Endodermal cell (in vitro differentiated cells): ENCODE measurements at regions not wholly inside any gene's neighbourhood (a gene's known extent, or its start where the extent isn't known, plus 50 kb on each side); places are given as distances from the start of the nearest gene placed in this dataset.

ENCODE experiments used
- DNase-seq: peaks from one replicate; pipeline ENCODE4 v3.0.0-alpha.2; 2017
- H3K27ac ChIP-seq: 2 replicates; pipeline ENCODE4 v1.5.1; 2013; ENCODE audit warnings: mild to moderate bottlenecking, low read depth, low read length, moderate library complexity
- H3K27me3 ChIP-seq: 2 replicates; pipeline ENCODE4 v1.6.1; 2013; ENCODE audit warnings: mild to moderate bottlenecking, low read length, moderate library complexity; ENCODE audit not compliant: insufficient read depth, control insufficient read depth, poor library complexity, severe bottlenecking
- H3K36me3 ChIP-seq: 2 replicates; pipeline ENCODE4 v1.7.0; 2013; ENCODE audit warnings: mild to moderate bottlenecking, low read length, moderate library complexity; ENCODE audit not compliant: control insufficient read depth, insufficient read depth
- H3K4me1 ChIP-seq: one replicate; pipeline ENCODE4 v1.7.0; 2013; ENCODE audit warnings: low read length; ENCODE audit not compliant: control insufficient read depth, insufficient read depth
- H3K4me3 ChIP-seq: 2 replicates; pipeline ENCODE4 v1.5.1; 2013; ENCODE audit warnings: mild to moderate bottlenecking, low read length, moderate library complexity
- H3K9ac ChIP-seq: 2 replicates; pipeline ENCODE4 v1.6.1; 2013; ENCODE audit warnings: mild to moderate bottlenecking, low read length, moderate library complexity; ENCODE audit not compliant: poor library complexity, severe bottlenecking; ENCODE audit errors: extremely low read depth
- H3K9me3 ChIP-seq: 2 replicates; pipeline ENCODE4 v1.6.1; 2013; ENCODE audit warnings: mild to moderate bottlenecking, low read length, moderate library complexity; ENCODE audit not compliant: control insufficient read depth
- H3K27ac Mint-ChIP-seq: 2 replicates; pipeline ENCODE4 v1.8.0; 2020; ENCODE audit warnings: mixed read lengths
- H3K27me3 Mint-ChIP-seq: 2 replicates; pipeline ENCODE4 v1.8.0; 2021; ENCODE audit warnings: mild to moderate bottlenecking, mixed read lengths; ENCODE audit not compliant: insufficient read depth
- H3K36me3 Mint-ChIP-seq: 2 replicates; pipeline ENCODE4 v1.8.0; 2020; ENCODE audit warnings: low read depth, mixed read lengths
- H3K4me1 Mint-ChIP-seq: 2 replicates; pipeline ENCODE4 v1.8.0; 2020; ENCODE audit warnings: mixed read lengths
- H3K4me3 Mint-ChIP-seq: 2 replicates; pipeline ENCODE4 v1.8.0; 2020; ENCODE audit warnings: mild to moderate bottlenecking, moderate library complexity, mixed read lengths
- H3K9me3 Mint-ChIP-seq: 2 replicates; pipeline ENCODE4 v1.8.0; 2020; ENCODE audit warnings: mild to moderate bottlenecking, mixed read lengths
- WGBS, 2 experiments: methylation state at CpG; one replicate each; pipeline versions ENCODE4 v1.1.5 to v1.1.7; 2013; ENCODE audit warnings: missing lambda C conversion rate in 2 of 2, mixed read lengths in 1 of 2; ENCODE audit not compliant: insufficient coverage in 1 of 2, insufficient read length in 1 of 2; 5-methylcytosine and 5-hydroxymethylcytosine counted together
- TF ChIP-seq, protein P1 (sequence below): fragments of 200-600 bp; sonication (generic); conservative IDR thresholded peaks from 2 replicates; pipeline ENCODE4 v1.5.0; 2021; ENCODE audit warnings: antibody characterized with exemption, mild to moderate bottlenecking

DNA sequence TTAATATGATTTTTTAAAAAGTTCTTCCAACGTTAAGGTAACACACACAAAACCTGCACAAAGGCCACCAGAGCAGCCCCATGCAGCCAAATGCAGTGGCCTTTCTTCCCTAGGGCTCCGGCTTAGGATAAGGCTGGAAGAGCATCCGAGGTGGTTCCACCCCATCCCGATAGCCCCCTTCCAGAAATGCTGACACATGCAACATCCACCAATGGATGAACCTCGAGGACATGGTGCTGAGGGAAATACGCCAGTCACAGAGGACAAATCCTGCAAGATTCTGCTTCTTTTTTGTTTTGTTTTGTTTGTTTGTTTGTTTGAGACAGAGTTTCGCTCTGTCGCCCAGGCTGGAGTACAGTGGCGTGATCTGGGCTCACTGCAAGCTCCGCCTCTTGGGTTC lies 199.3 kb upstream of the NSMCE3 start:
- Histone ChIP-seq H3K27me3 (no peaks in the 10 kb centered on the region), H3K9ac (no peak overlapping the region), H3K27ac (no peak overlapping the region), H3K4me3 (no peak overlapping the region), H3K9me3 (no peaks in the 10 kb centered on the region), H3K36me3 (no peaks in the 10 kb centered on the region), H3K4me1 (no peaks in the 10 kb centered on the region)
- H3K4me3 Mint-ChIP-seq: no peak overlapping the region
- H3K9me3 Mint-ChIP-seq: no peaks in the 10 kb centered on the region
- no peak overlapping the region for H3K27ac Mint-ChIP-seq
- TF ChIP-seq, protein P1, sequence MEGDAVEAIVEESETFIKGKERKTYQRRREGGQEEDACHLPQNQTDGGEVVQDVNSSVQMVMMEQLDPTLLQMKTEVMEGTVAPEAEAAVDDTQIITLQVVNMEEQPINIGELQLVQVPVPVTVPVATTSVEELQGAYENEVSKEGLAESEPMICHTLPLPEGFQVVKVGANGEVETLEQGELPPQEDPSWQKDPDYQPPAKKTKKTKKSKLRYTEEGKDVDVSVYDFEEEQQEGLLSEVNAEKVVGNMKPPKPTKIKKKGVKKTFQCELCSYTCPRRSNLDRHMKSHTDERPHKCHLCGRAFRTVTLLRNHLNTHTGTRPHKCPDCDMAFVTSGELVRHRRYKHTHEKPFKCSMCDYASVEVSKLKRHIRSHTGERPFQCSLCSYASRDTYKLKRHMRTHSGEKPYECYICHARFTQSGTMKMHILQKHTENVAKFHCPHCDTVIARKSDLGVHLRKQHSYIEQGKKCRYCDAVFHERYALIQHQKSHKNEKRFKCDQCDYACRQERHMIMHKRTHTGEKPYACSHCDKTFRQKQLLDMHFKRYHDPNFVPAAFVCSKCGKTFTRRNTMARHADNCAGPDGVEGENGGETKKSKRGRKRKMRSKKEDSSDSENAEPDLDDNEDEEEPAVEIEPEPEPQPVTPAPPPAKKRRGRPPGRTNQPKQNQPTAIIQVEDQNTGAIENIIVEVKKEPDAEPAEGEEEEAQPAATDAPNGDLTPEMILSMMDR: no peak
- H3K4me1 Mint-ChIP-seq: peaks cover 2% of the 10 kb centered on the region
- no peaks in the 10 kb centered on the region for H3K36me3 Mint-ChIP-seq
- H3K27me3 Mint-ChIP-seq: no peaks in the 10 kb centered on the region
- DNase-seq: no peak
- WGBS, 2 experiments: 82 to 87% methylated on average over 5 to 10 of the region's 10 CpGs

DNA sequence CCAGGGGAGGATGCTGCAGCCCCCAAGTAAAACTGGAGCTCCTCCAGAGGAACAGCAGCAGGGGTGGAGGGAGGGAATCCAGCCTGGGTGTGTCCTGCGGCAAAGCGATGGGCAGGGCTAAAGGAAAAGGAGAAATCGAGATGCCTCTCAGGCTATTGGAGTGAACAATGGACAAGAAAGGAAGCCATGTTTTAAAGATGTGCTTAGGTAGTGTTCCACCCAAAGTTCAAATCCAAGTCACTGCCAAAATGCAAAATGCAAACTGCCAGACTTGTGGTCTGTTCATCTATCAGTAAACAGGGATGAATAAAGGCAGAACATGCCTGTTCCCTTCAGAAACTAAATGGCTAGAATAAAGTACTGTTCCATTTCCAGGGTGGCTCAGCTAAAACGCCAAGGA lies 197.5 kb upstream of the NSMCE3 start:
- Mint-ChIP-seq H3K27me3 (no peaks in the 10 kb centered on the region), H3K36me3 (no peaks in the 10 kb centered on the region), H3K27ac (no peak overlapping the region), H3K4me3 (no peak overlapping the region), H3K4me1 (peaks cover 2% of the 10 kb centered on the region), H3K9me3 (no peaks in the 10 kb centered on the region)
- 90 to 92% methylated on average over 4 of the region's 4 CpGs for WGBS, 2 experiments
- Histone ChIP-seq H3K27me3 (no peaks in the 10 kb centered on the region), H3K9ac (no peak overlapping the region), H3K4me1 (no peaks in the 10 kb centered on the region), H3K27ac (no peak overlapping the region), H3K4me3 (no peak overlapping the region), H3K9me3 (no peaks in the 10 kb centered on the region), H3K36me3 (no peaks in the 10 kb centered on the region)
- no peak for DNase-seq
- TF ChIP-seq, protein P1: no peak

DNA sequence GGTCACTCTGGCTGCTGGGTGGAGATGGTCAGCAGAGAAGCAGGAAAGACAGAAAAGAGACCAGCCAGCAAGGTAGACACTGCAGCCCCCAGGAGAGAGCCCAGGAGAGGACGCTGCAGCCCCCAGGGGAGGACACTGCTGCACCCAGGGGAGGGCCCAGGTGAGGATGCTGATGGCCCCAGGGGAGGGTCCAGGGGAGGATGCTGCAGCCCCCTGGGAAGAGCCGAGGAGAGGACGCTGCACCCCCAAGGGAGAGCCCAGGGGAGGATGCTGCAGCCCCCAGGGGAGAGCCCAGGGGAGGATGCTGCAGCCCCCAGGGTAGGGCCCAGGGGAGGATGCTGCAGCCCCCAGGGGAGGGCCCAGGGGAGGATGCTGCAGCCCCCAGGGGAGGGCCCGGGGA lies 196.7 kb upstream of the NSMCE3 start:
- peaks cover 2% of the 10 kb centered on the region for H3K4me1 Mint-ChIP-seq
- H3K27me3 Mint-ChIP-seq: no peaks in the 10 kb centered on the region
- Histone ChIP-seq H3K27ac (no peak overlapping the region), H3K36me3 (no peaks in the 10 kb centered on the region), H3K9ac (no peak overlapping the region), H3K4me3 (no peak overlapping the region), H3K27me3 (no peaks in the 10 kb centered on the region), H3K9me3 (no peaks in the 10 kb centered on the region), H3K4me1 (no peaks in the 10 kb centered on the region)
- WGBS, 2 experiments: 88 to 100% methylated on average over 3 to 4 of the region's 4 CpGs
- H3K36me3 Mint-ChIP-seq: no peaks in the 10 kb centered on the region
- H3K9me3 Mint-ChIP-seq: no peaks in the 10 kb centered on the region
- TF ChIP-seq, protein P1: no peak
- no peak overlapping the region for H3K27ac Mint-ChIP-seq
- H3K4me3 Mint-ChIP-seq: no peak overlapping the region
- peak; percentile 11 for DNase-seq
